Common myeloid progenitor, CD34-positive (primary cell): ENCODE measurements at regions not wholly inside any gene's neighbourhood (a gene's known extent, or its start where the extent isn't known, plus 50 kb on each side); places are given as distances from the start of the nearest gene placed in this dataset.
"Not testable (repeated sequence)": the region's sequence is repeated elsewhere in the genome, so short reads cannot be mapped to it uniquely, and the experiment has no call there.

Experiments used
- CTCF ChIA-PET: fragments of 350-600 bp; sonication (Branson Sonifier 250); formaldehyde crosslinking; loops from one replicate; lab custom pipeline; 2021; ENCODE audit warnings: antibody characterized with exemption; lab: Charles Lee
- POLR2A ChIA-PET: fragments of 350-600 bp; sonication (Branson Sonifier 250); formaldehyde crosslinking; loops from one replicate; lab custom pipeline; 2021; ENCODE audit warnings: antibody characterized with exemption; lab: Charles Lee
- DNase-seq, 3 donors: peaks; one replicate each; pipeline versions ENCODE4 v3.0.0 to v3.0.0-alpha.2; 2013
- H3K27ac ChIP-seq, 2 experiments: 1 replicate in 1 of 2; 2 replicates in 1 of 2; pipeline ENCODE4 v1.7.0; 2013; ENCODE audit warnings: inconsistent platforms in 2 of 2, low read length in 2 of 2, mild to moderate bottlenecking in 2 of 2, low read depth in 1 of 2, moderate library complexity in 1 of 2; ENCODE audit not compliant: severe bottlenecking in 2 of 2, insufficient read depth in 1 of 2, poor library complexity in 1 of 2
- H3K27me3 ChIP-seq, 5 experiments: replicated peaks in 2 of 5; 1 replicate in 3 of 5; 2 replicates in 2 of 5; pipeline versions ENCODE4 v1.6.1 to v1.7.0; 2013; ENCODE audit warnings: low read length in 4 of 5, mild to moderate bottlenecking in 2 of 5, moderate library complexity in 2 of 5, inconsistent platforms in 1 of 5; ENCODE audit not compliant: insufficient read depth in 5 of 5, control insufficient read depth in 4 of 5
- H3K36me3 ChIP-seq, 4 experiments: 1 replicate in 2 of 4; 2 replicates in 2 of 4; pipeline versions ENCODE4 v1.6.1 to v1.7.0; 2013; ENCODE audit warnings: low read length in 3 of 4, control low read depth in 1 of 4, mild to moderate bottlenecking in 1 of 4; ENCODE audit not compliant: control insufficient read depth in 4 of 4, insufficient read depth in 4 of 4
- H3K4me1 ChIP-seq, 4 experiments: 1 replicate in 3 of 4; 2 replicates in 1 of 4; pipeline versions ENCODE4 v1.6.1 to v1.7.1; 2013; ENCODE audit warnings: low read length in 3 of 4, mild to moderate bottlenecking in 3 of 4, control low read depth in 1 of 4, inconsistent platforms in 1 of 4, moderate library complexity in 1 of 4; ENCODE audit not compliant: control insufficient read depth in 4 of 4, insufficient read depth in 4 of 4; ENCODE audit errors: control extremely low read depth in 1 of 4
- H3K4me3 ChIP-seq, 7 experiments: 1 replicate in 4 of 7; 2 replicates in 3 of 7; pipeline versions ENCODE4 v1.5.1 to v1.7.0; 2013; ENCODE audit warnings: mild to moderate bottlenecking in 7 of 7, low read length in 6 of 7, moderate library complexity in 6 of 7, inconsistent platforms in 2 of 7, low read depth in 2 of 7, control low read depth in 1 of 7; ENCODE audit not compliant: insufficient read depth in 4 of 7, control insufficient read depth in 1 of 7; ENCODE audit errors: extremely low read depth in 1 of 7
- H3K9me3 ChIP-seq, 5 experiments: 1 replicate in 4 of 5; 2 replicates in 1 of 5; pipeline versions ENCODE4 v1.6.1 to v1.7.1; 2013; ENCODE audit warnings: low read length in 4 of 5, mild to moderate bottlenecking in 2 of 5, inconsistent platforms in 1 of 5, low read depth in 1 of 5, moderate library complexity in 1 of 5; ENCODE audit not compliant: control insufficient read depth in 4 of 5, insufficient read depth in 2 of 5; ENCODE audit errors: control extremely low read depth in 1 of 5
- WGBS: methylation state at CpG from one replicate; pipeline ENCODE4 v1.1.5; 2013; ENCODE audit not compliant: insufficient coverage; 5-methylcytosine and 5-hydroxymethylcytosine counted together

DNA sequence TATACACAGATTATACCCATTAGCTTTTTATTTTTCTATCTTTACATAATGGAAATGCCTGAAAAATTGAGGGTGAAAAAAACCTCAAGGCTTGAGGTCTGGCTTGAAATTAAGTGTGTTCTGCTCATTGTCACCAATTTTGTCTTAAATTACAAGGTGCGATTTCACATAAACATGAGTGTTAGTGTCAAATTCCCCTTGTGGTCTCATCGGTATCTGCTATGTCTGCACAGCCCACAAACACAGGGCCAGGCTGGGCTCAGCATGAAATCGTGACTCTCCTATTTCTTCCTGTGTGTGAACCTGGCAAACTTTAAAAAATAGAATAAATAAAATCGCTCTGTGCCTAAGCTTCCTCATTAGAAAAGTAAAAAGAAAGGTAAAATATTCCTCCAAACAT is 109.1 kb downstream of the CRLF2 start:
- H3K4me1 ChIP-seq = no peaks in the 10 kb centered on the region
- H3K27ac ChIP-seq = no peak overlapping the region
- peaks cover 0 to 55% (median 19%) of the 10 kb centered on the region in 5 experiments for H3K27me3 ChIP-seq
- ChIA-PET CTCF (no interaction called here), POLR2A (no interaction called here)
- no peak overlapping the region for H3K4me3 ChIP-seq
- no peak for DNase-seq
- no peaks in the 10 kb centered on the region for H3K9me3 ChIP-seq
- no peaks in the 10 kb centered on the region for H3K36me3 ChIP-seq
- WGBS = 88% methylated on average over 3 of the region's 4 CpGs

DNA sequence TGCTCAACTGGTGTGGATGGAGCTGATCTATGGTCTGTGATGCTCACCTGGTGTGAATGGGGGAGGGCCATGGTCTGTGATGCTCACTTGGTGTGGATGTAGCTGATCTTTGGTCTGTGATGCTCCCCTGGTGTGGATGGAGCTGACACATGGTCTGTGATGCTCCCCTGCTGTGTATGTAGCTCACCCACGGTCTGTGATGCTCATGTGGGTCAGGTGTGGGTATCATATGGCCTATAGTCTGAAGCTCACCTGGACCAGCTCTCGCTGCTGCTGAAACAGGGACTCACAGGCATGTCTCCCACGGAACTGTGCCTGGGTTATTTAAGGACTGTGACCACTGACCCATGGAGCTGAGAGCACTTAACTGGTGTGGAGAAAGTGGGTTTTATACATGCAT is 109.7 kb downstream of the CRLF2 start:
- POLR2A ChIA-PET = no interaction called here
- no peak for DNase-seq
- CTCF ChIA-PET = no interaction called here

DNA sequence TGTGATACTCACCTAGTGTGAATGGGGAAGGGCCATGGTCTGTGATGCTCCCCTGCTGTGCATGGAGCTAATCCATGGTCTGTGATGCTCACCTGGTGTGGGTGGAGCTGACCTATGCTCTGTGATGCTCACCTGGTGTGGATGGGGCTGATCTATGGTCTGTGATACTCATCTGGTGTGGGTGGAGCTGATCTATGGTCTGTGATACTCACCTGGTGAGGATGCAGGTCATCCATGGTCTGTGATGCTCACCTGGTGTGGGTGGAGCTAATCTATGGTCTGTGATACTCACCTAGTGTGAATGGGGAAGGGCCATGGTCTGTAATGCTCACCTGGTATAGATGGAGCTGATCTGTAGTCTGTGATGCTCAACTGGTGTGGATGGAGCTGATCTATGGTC is 110.2 kb downstream of the CRLF2 start:
- H3K27ac ChIP-seq, H3K4me1 ChIP-seq, POLR2A ChIA-PET, H3K36me3 ChIP-seq, H3K9me3 ChIP-seq, H3K4me3 ChIP-seq, DNase-seq, CTCF ChIA-PET: not testable (repeated sequence)
- peaks cover 0 to 44% (median 18%) of the 10 kb centered on the region in 5 experiments for H3K27me3 ChIP-seq

More for the DNA sequence above, 109.7 kb downstream of the CRLF2 start:
- 92% methylated on average over 2 of the region's 3 CpGs for WGBS
- no peaks in the 10 kb centered on the region for H3K4me1 ChIP-seq
- H3K27ac ChIP-seq = no peak overlapping the region
- H3K9me3 ChIP-seq = peaks cover 0 to 1% (median 0%) of the 10 kb centered on the region in 5 experiments
- no peaks in the 10 kb centered on the region for H3K36me3 ChIP-seq
- peaks cover 0 to 49% (median 18%) of the 10 kb centered on the region in 5 experiments for H3K27me3 ChIP-seq
- H3K4me3 ChIP-seq = no peak overlapping the region

DNA sequence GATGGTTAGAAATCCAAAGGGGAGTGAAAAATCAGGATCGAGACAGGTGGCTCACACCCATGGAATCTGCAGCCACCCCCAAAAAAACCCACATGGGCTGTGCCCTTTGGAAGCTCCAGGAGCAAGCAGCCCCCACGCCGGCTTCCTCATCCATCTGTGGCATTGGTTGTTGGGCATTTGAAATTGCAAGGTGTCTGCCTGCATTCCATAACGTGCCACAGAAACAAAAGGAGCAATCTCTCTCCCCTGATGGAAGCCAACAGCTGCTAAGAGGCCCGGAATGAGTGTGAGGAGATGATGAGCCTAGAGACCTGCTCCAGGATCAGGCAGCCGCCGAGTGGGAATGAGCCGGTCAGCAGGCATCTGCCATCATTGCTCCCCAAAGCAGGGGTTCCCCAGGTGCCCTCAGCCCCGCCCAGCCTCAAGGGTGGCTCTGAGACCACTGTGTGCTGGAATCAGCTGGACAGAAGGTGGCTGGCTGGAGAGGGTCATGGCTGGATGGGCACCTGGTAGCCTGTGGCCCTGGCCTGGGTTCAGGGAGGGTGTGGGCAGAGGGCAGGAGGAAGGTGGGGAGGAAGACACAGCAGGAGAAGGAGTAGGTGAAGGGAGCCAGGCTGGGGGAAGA is 113.2 kb downstream of the CRLF2 start:
- Histone ChIP-seq H3K27me3 (peaks cover 0 to 28% (median 6%) of the 10 kb centered on the region in 5 experiments), H3K9me3 (peaks cover 0 to 9% (median 8%) of the 10 kb centered on the region in 5 experiments), H3K4me1 (no peaks in the 10 kb centered on the region), H3K27ac (no peak overlapping the region), H3K4me3 (no peak overlapping the region), H3K36me3 (no peaks in the 10 kb centered on the region)
- WGBS = 84% methylated on average over 9 of the region's 9 CpGs
- CTCF ChIA-PET = no interaction called here
- DNase-seq = no peak
- POLR2A ChIA-PET = no interaction called here

DNA sequence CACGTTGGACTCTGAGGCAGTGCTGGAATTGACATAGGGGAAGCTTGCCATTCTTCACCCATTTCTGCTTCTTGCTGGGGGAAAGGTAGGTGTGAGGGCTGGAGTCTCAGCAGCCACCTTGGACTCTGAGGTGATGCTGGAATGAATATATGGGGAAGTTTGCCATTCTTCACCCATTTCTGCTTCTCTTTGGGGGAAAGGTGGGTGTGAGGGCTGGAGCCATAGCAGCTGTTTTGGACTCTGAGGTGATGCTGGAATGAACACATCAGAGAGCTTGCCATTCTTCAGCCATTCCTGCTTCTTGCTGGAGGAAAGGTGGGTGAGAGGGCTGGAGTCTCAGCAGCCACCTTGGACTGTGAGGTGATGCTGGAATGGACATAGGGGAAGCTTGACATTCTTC is 115.1 kb downstream of the CRLF2 start:
- 100% methylated on average over 1 of the region's 1 CpG for WGBS
- peaks cover 0 to 9% (median 8%) of the 10 kb centered on the region in 5 experiments for H3K9me3 ChIP-seq
- no peaks in the 10 kb centered on the region for H3K36me3 ChIP-seq
- DNase-seq = no peak
- no peaks in the 10 kb centered on the region for H3K4me1 ChIP-seq
- no peak overlapping the region for H3K27ac ChIP-seq
- POLR2A ChIA-PET = no interaction called here
- CTCF ChIA-PET = no interaction called here
- H3K27me3 ChIP-seq = peaks cover 0 to 36% (median 10%) of the 10 kb centered on the region in 5 experiments
- no peak overlapping the region for H3K4me3 ChIP-seq

DNA sequence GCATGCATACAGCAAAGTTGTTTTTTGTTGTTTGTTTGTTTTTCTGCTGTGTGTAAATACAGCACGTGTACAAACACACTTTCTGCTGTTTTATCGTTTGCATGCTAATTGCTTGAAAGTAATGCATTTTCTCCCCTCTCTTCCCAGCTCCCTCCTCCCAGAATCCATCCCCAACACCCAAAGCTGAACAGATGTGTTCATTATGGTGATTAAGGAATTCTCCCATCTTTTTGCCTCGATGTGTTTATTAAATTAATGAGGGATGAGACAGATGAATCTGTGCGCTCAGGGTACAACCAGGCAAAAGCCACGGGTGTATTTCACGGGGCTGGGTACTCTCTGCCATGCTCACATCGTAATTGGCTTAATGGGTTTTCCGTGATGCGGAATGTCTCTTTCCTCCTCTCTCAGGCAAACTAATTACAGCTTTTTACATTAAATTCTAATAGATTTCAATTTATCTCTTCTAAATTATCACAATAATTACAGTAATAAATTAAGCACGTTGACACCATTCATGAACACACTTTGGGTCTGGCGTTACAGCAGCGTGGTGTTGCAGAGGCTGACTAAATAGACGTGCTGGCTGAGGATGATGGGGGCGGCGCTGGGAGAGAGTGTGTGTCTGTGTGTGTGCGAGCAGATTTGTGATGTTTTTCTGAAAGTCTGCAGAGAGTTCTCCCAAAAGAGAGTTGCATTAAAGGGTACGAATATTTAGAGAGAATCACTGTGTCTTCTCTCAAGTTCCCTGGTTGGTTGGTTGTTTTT is 117.7 kb downstream of the CRLF2 start:
- Histone ChIP-seq H3K27ac (no peak overlapping the region), H3K27me3 (peaks cover 0 to 21% (median 8%) of the 10 kb centered on the region in 5 experiments), H3K9me3 (peaks cover 0 to 9% (median 8%) of the 10 kb centered on the region in 5 experiments), H3K4me3 (no peak overlapping the region), H3K36me3 (no peaks in the 10 kb centered on the region), H3K4me1 (no peaks in the 10 kb centered on the region)
- 97% methylated on average over 14 of the region's 17 CpGs for WGBS
- DNase-seq = no peak
- POLR2A ChIA-PET = no interaction called here
- CTCF ChIA-PET = no interaction called here
